SKM-1 (cell line): ENCODE measurements at regions not wholly inside any gene's neighbourhood (a gene's known extent, or its start where the extent isn't known, plus 50 kb on each side); places are given as distances from the start of the nearest gene placed in this dataset.
"Not testable (repeated sequence)": the region's sequence is repeated elsewhere in the genome, so short reads cannot be mapped to it uniquely, and the experiment has no call there.

Experiments
- DNase-seq: peaks from one replicate; lab custom pipeline; 2025; ENCODE audit not compliant: unreplicated experiment; lab: John Stamatoyannopoulos, UW

- no peak for DNase-seq
Observed at GRCh38 chr14:29353513-29353912, 574.1 kb downstream of the PRKD1 start.

- DNase-seq: no peak
Observed at GRCh38 chr14:29354486-29354885, 573.2 kb downstream of the PRKD1 start.

- DNase-seq: no peak
Observed at GRCh38 chr14:29355331-29355730, 572.3 kb downstream of the PRKD1 start.

- no peak for DNase-seq
Observed at GRCh38 chr14:29355846-29356245, 571.8 kb downstream of the PRKD1 start.

GRCh38 chr14:29360656-29361055 is 567.0 kb downstream of the PRKD1 start:
- no peak for DNase-seq

GRCh38 chr14:29370024-29370423 is 557.6 kb downstream of the PRKD1 start:
- no peak for DNase-seq

GRCh38 chr14:29376237-29376636 is 551.4 kb downstream of the PRKD1 start:
- no peak for DNase-seq

- DNase-seq: no peak
Observed at GRCh38 chr14:29380826-29381225, 546.8 kb downstream of the PRKD1 start.

- no peak for DNase-seq
Observed at GRCh38 chr14:29388571-29388970, 539.1 kb downstream of the PRKD1 start.

- DNase-seq: no peak
Observed at GRCh38 chr14:29390081-29390832, 537.4 kb downstream of the PRKD1 start.

GRCh38 chr14:29391231-29391630 is 536.4 kb downstream of the PRKD1 start:
- DNase-seq: no peak

- DNase-seq: no peak
Observed at GRCh38 chr14:29391801-29392200, 535.8 kb downstream of the PRKD1 start.

GRCh38 chr14:29392287-29392686 is 535.4 kb downstream of the PRKD1 start:
- DNase-seq: no peak

GRCh38 chr14:29403091-29403490 is 524.6 kb downstream of the PRKD1 start:
- DNase-seq: no peak

GRCh38 chr14:29410581-29410980 is 517.1 kb downstream of the PRKD1 start:
- DNase-seq: no peak

GRCh38 chr14:29414931-29415330 is 512.7 kb downstream of the PRKD1 start:
- not testable (repeated sequence) for DNase-seq

- no peak for DNase-seq
Observed at GRCh38 chr14:29419736-29420135, 507.9 kb downstream of the PRKD1 start.

- DNase-seq: no peak
Observed at GRCh38 chr14:29421156-29421728, 506.4 kb downstream of the PRKD1 start.

GRCh38 chr14:29425705-29426482 is 501.8 kb downstream of the PRKD1 start:
- no peak for DNase-seq

- no peak for DNase-seq
Observed at GRCh38 chr14:29442696-29443095, 485.0 kb downstream of the PRKD1 start.

GRCh38 chr14:29444216-29444615 is 483.4 kb downstream of the PRKD1 start:
- DNase-seq: no peak

GRCh38 chr14:29444805-29445204 is 482.8 kb downstream of the PRKD1 start:
- DNase-seq: no peak
